HG03025 (cell line): ENCODE measurements at regions not wholly inside any gene's neighbourhood (a gene's known extent, or its start where the extent isn't known, plus 50 kb on each side); places are given as distances from the start of the nearest gene placed in this dataset.
"Not testable (repeated sequence)": the region's sequence is repeated elsewhere in the genome, so short reads cannot be mapped to it uniquely, and the experiment has no call there.

Experiments used
- ATAC-seq: cut with Tn5 transposase; IDR thresholded peaks from one replicate; pipeline ENCODE4 v1.9.1; 2021; ENCODE audit warnings: mild to moderate bottlenecking, moderate library complexity; ENCODE audit not compliant: unreplicated experiment, low FRiP score

GRCh38 chr4:18458465-18458864 is 436.9 kb upstream of the LCORL start:
- no peak for ATAC-seq

DNA sequence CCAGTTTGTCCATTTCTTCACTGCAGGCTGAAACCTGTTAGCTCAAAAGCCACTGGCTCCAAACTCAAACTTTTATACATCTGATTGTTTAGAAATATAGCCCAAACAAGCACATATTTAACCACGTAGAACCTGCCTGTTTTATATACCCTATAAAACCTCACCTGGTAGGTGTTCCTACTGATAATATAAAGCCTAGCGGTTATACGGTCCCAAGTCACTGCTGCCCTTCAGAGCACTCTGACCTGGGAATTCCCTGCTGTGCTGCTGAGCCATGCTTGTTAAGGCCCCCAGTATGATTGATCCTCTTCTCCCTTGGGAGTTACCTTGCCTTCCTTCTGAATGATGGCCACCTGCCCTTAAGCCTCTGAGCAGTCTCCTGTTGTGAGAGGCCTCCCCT is 432.8 kb upstream of the LCORL start:
- no peak for ATAC-seq

GRCh38 chr4:18445110-18445509 is 423.6 kb upstream of the LCORL start:
- ATAC-seq: no peak

- ATAC-seq: no peak
Measured at GRCh38 chr4:18444206-18444605, 422.7 kb upstream of the LCORL start.

DNA sequence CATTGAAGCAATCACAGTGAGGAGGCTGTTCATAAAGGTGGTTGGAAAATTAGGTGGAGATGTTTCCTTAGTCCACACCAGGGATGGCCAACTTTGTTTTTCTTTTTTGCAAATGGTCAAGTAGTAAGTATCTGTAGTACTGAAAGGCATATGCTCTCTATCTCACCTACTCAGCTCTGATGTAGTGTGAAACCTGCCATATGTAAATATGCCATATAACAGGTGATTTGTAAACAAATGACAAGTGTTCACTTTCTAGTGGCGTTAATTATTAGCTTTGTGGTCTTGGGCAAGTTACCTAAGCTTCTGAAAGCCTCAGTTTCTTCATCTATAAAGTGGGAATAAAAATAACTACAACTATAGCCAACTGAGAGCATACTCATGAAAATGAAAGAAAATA is 421.4 kb upstream of the LCORL start:
- ATAC-seq: no peak

GRCh38 chr4:18441676-18442075 is 420.1 kb upstream of the LCORL start:
- ATAC-seq: no peak

DNA sequence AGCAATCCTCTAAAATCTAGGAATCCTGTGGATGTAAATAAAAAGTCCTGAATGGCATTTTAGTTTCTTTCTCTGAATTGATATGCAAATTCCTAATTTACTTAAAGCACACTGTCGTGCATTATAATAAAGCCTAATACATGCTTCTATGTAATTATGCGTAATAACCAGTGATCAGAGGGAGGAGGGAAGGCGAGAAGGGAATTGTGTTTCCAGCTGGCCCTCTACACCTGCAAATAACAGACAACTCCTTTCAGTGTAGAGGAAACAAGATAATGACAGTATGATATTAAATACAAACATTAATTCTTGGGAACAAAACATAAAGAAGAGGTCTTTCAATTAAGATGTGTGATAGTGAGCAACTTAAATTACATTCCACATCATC is 419.6 kb upstream of the LCORL start:
- no peak for ATAC-seq

GRCh38 chr4:18440527-18441202 is 419.1 kb upstream of the LCORL start:
- no peak for ATAC-seq

GRCh38 chr4:18439311-18439710 is 417.8 kb upstream of the LCORL start:
- ATAC-seq: no peak

DNA sequence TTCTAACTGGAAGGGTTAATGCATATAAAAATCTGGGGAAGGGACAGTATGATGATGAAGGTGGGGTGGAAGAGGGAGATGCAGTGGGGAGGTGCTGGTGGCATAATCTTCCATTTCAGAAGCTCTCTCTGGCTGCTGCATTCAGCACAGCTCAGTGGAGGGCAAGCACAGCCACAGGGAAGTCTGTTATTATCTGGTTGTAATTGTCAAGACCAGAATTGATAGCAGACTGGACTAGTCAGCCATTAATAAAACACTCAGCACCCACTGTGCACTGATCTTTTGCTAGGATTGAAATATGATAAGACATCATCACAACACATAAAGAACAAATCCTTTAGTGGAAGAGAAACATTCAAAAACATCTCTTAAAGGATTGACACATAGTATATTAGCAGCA is 414.2 kb upstream of the LCORL start:
- no peak for ATAC-seq

GRCh38 chr4:18422685-18423084 is 401.1 kb upstream of the LCORL start:
- ATAC-seq: no peak

DNA sequence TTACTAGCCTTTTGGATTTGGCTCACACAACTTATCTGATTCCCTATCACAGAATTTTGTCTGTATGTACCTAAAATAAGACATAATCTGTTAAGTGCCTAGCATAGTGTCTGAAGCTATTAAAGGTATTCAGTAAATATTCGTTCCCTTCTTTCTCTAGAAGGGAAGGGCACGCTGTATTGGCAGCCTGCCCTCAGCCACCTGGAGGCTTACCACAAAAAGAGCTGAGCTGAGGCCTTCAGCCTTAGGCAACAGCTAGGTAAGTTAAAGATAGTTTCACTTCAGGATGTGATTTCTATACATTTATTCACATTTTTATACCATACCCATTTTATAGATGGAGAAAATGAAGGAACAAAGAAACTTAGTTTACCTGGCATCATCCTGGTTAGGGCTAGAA is 400.0 kb upstream of the LCORL start:
- ATAC-seq: no peak

DNA sequence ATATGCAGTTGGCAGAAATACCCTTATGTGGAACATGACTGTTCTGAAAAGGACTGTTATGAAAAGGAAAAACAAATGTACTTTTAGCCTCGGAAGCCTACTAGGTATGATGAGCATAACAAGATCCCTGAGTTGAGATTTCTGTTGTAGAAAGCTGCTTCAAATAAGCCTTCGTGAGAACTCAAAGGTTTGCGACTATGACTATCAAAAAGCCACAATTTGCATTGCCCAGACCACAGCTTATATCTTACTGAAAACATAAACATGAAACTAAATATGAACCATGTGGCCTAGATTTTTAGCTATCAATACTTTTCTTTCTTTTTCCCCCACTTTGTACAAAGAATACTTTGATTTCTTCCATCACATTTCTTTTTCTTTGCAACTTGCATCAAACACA is 398.2 kb upstream of the LCORL start:
- ATAC-seq: no peak

DNA sequence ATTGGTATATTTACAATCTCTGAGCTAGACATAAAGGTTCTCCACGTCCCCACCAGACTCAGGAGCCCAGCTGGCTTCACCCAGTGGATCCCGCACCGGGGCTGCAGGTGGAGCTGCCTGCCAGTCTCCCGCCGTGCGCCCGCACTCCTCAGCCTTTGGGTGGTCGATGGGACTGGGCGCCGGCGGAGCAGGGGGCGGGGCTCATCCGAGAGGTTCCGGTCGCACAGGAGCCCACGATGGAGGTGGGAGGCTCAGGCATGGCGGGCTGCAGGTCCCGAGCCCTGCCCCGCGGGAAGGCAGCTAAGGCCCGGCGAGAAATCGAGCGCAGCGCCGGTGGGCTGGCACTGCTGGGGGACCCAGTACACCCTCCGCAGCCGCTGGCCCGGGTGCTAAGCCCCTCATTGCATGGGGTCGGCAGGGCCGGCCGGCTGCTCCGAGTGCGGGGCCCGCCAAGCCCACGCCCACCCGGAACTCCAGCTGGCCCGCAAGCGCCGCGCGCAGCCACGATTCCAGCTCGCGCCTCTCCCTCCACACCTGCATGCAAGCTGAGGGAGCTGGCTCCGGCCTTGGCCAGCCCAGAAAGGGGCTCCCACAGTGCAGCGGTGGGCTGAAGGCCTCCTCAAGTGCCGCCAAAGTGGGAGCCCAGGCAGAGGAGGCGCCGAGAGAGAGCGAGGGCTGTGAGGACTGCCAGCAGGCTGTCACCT is 396.8 kb upstream of the LCORL start:
- ATAC-seq: not testable (repeated sequence)

GRCh38 chr4:18417651-18418050 is 396.1 kb upstream of the LCORL start:
- ATAC-seq: not testable (repeated sequence)

GRCh38 chr4:18406264-18406663 is 384.7 kb upstream of the LCORL start:
- ATAC-seq: no peak

- no peak for ATAC-seq
Measured at GRCh38 chr4:18405054-18405453, 383.5 kb upstream of the LCORL start.

- no peak for ATAC-seq
Measured at GRCh38 chr4:18404642-18405041, 383.1 kb upstream of the LCORL start.

GRCh38 chr4:18403327-18403726 is 381.8 kb upstream of the LCORL start:
- ATAC-seq: no peak

DNA sequence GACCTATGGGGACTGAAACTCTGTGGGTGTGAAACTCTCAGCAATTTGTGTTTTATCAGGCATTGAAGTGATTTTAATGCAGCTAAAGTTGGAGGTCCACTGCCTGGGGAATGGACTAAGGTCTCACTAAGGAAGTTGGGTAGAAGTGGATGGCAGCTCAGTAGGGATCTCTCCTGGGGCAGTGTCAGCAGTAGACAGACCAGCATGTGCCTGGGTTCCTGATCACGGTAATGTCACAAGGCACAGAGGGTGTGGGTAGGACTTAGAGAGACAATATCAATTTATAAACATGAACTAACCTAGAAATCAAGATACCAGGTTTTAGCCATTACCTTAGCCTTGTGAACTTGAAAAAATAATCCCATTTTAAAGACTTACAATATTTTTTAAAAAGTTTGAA is 380.3 kb upstream of the LCORL start:
- no peak for ATAC-seq

DNA sequence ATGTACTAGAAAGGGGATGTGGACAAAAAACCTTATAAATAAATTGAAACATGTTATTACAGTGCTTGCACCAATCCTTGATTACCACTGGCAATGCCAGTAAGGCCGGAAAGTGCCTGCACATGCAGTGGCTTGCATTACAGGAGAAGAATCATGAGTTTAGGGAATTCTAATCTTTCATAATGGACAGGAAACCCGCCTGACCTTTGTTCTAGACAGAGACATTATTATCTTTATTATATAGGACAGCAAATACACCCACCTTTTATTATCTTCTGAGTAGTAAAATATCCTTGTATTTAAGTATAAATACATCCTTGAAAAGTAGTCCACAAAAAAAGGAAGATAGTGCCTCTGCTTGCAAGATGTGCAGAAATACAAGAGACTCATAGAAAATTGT is 379.9 kb upstream of the LCORL start:
- no peak for ATAC-seq

DNA sequence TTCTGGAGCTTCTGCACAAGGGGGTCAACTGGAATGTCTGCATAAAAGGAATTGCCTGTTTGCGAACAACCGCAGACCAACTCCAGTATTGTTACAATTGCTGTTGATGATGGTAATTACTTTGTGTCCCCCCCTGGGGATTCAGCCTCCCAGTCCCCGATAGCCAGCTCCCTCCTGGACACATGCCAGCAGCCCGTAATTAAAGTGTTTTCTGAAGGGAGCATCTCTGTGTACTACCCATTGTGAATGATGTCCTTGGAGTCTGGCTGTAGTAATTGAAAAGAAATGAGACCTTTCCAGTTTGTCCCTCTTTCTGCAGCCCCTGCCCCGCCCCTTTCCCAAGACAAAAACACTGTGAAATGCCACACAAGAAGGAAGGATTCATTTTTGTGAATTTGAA is 377.1 kb upstream of the LCORL start:
- ATAC-seq: no peak
